ENCODE measurements at regions not wholly inside any gene's neighbourhood (a gene's known extent, or its start where the extent isn't known, plus 50 kb on each side); places are given as distances from the start of the nearest gene placed in this dataset.
"Not testable (repeated sequence)": the region's sequence is repeated elsewhere in the genome, so short reads cannot be mapped to it uniquely, and the experiment has no call there.

GRCh38 chr2:207378620-207379019 lies 151.1 kb upstream of the CREB1 start:
- H4K20me1 ChIP-seq (ENCODE audit: insufficient read depth); H3K9me2 ChIP-seq; CTCF ChIA-PET; H3K4me2 ChIP-seq; H3K36me3 ChIP-seq (replicated peaks in 1 of 2; ENCODE audit: control insufficient read depth in 1 of 2, insufficient read depth in 2 of 2, low read length in 1 of 2); H3K79me2 ChIP-seq (ENCODE audit: insufficient read depth); H3K4me1 ChIP-seq (ENCODE audit: control insufficient read depth in 1 of 2, insufficient read depth in 2 of 2, low read depth in 1 of 2, low read length in 1 of 2); H3F3A ChIP-seq (replicated peaks; ENCODE audit: insufficient read depth); H3K4me3 ChIP-seq (ENCODE audit: low read depth in 2 of 2, low read length in 1 of 2); H3K27ac ChIP-seq (ENCODE audit: low read depth in 2 of 2, low read length in 1 of 2); DNase-seq; H3K9ac ChIP-seq; H3K27me3 ChIP-seq (ENCODE audit: insufficient read depth); H2AFZ ChIP-seq (ENCODE audit: low read depth): not testable (repeated sequence)
- 83% methylated on average over 2 of the region's 2 CpGs for WGBS (ENCODE audit: low lambda C conversion rate)
- peaks cover 11% of the 10 kb centered on the region; the same call in 1 of the 2 replicates for H3K9me3 ChIP-seq
- POLR2A ChIA-PET, result interaction anchor here (0.6 kb wide), 1 partner anchor 90 kb away, joined by 3 read pairs; no protein-coding TSS in a partner anchor

DNA sequence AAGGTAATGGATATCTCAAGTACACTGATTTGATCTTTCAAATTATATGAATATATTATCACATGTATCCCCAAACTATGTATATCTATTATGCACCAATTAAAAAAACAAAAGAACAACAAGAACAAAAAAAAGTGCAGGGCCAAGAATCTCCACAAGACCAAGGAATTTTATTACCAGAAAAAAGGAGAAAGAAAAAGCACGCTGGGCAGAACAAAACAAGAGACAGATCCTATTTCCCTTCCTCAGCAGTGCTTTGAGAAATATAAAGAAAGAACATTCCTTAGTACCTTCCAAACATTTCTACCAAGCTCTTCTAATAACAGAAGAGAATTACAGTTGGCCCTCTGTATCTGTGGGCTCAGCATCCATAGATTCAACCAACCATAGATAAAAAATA lies 144.7 kb upstream of the CREB1 start:
- no peak overlapping the region for H3K4me3 ChIP-seq (ENCODE audit: low read depth in 2 of 2, low read length in 1 of 2)
- H3K4me2 ChIP-seq, result no peak overlapping the region
- no peaks in the 10 kb centered on the region for H3K27me3 ChIP-seq (ENCODE audit: insufficient read depth)
- no peaks in the 10 kb centered on the region for H3F3A ChIP-seq (replicated peaks; ENCODE audit: insufficient read depth)
- DNase-seq, result no peak
- no peaks in the 10 kb centered on the region for H4K20me1 ChIP-seq (ENCODE audit: insufficient read depth)
- 79% methylated on average over 1 of the region's 1 CpG for WGBS (ENCODE audit: low lambda C conversion rate)
- H3K27ac ChIP-seq (ENCODE audit: low read depth in 2 of 2, low read length in 1 of 2), result no peak overlapping the region
- H2AFZ ChIP-seq (ENCODE audit: low read depth), result no peak overlapping the region
- ChIA-PET POLR2A (no interaction called here), CTCF (no interaction called here)
- no peaks in the 10 kb centered on the region for H3K9me2 ChIP-seq
- no peaks in the 10 kb centered on the region for H3K4me1 ChIP-seq (ENCODE audit: control insufficient read depth in 1 of 2, insufficient read depth in 2 of 2, low read depth in 1 of 2, low read length in 1 of 2)
- no peaks in the 10 kb centered on the region for H3K79me2 ChIP-seq (ENCODE audit: insufficient read depth)
- H3K9ac ChIP-seq, result no peak overlapping the region
- TF ChIP-seq RAD21 (IDR thresholded peaks at IDR 0.05; ENCODE audit: low read length) (no peak), ZBTB33 (IDR thresholded peaks at IDR 0.05; ENCODE audit: borderline replicate concordance, low read depth) (no peak), TCF12 (IDR thresholded peaks at IDR 0.05) (no peak), SMC3 (IDR thresholded peaks at IDR 0.05; ENCODE audit: low read depth, low read length) (no peak), RFX5 (IDR thresholded peaks at IDR 0.05; ENCODE audit: low read length) (no peak), EZH2phosphoT487 (IDR thresholded peaks at IDR 0.05; ENCODE audit: borderline replicate concordance, low read depth) (no peak), USF1 (IDR thresholded peaks at IDR 0.05; ENCODE audit: borderline replicate concordance, low read depth) (no peak), EP300 (IDR thresholded peaks at IDR 0.05; ENCODE audit: borderline replicate concordance in 1 of 2, low read depth in 1 of 2, low read length in 1 of 2) (no peak), SIN3A (IDR thresholded peaks at IDR 0.05; ENCODE audit: borderline replicate concordance, low read depth, low read length) (no peak), MXI1 (IDR thresholded peaks at IDR 0.05; ENCODE audit: low read depth, low read length) (no peak)
- TF ChIP-seq, protein P1, sequence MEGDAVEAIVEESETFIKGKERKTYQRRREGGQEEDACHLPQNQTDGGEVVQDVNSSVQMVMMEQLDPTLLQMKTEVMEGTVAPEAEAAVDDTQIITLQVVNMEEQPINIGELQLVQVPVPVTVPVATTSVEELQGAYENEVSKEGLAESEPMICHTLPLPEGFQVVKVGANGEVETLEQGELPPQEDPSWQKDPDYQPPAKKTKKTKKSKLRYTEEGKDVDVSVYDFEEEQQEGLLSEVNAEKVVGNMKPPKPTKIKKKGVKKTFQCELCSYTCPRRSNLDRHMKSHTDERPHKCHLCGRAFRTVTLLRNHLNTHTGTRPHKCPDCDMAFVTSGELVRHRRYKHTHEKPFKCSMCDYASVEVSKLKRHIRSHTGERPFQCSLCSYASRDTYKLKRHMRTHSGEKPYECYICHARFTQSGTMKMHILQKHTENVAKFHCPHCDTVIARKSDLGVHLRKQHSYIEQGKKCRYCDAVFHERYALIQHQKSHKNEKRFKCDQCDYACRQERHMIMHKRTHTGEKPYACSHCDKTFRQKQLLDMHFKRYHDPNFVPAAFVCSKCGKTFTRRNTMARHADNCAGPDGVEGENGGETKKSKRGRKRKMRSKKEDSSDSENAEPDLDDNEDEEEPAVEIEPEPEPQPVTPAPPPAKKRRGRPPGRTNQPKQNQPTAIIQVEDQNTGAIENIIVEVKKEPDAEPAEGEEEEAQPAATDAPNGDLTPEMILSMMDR (IDR thresholded peaks at IDR 0.05), result no peak
- TF ChIP-seq, protein P2, sequence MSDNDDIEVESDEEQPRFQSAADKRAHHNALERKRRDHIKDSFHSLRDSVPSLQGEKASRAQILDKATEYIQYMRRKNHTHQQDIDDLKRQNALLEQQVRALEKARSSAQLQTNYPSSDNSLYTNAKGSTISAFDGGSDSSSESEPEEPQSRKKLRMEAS (IDR thresholded peaks at IDR 0.05; ENCODE audit: low read depth), result no peak
- no peaks in the 10 kb centered on the region for H3K36me3 ChIP-seq (replicated peaks in 1 of 2; ENCODE audit: control insufficient read depth in 1 of 2, insufficient read depth in 2 of 2, low read length in 1 of 2)
- peaks cover 13% of the 10 kb centered on the region; the same call in 1 of the 2 replicates for H3K9me3 ChIP-seq
